ENCODE measurements at regions not wholly inside any gene's neighbourhood (a gene's known extent, or its start where the extent isn't known, plus 50 kb on each side); places are given as distances from the start of the nearest gene placed in this dataset.

DNA sequence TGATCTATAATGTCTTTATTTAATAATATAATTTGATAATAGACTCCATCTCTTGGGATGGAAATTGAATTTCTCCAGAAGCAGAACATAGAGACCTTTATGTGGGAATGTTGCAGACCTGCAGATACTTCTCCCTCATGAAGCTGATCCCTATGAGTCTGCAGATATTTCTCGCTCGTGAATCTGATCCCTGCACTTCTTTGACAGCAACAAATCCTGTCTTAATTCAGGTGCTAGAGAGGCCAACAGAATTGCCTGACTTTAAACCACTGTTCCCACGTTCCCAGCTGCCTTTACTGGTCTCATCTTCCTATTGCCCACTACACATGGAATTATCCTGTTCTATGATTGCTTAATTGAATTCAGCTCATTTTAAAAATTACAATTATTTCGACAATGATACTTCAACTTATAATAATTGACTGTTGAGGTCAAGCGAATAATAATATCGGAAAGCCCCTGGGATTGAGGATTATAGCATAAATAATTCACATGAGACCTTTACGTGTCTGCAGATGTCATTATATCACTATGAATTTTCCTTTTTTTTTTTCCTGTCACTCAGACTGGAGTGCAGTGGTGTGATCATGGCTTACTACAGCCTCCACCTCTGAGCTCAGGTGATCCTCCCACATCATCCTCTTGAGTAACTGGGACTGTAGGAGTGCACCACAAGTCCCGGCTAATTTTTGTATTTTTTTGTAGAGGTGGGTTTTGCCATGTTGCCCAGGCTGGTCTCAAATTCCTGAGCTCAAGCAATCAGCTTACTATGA lies 486.4 kb upstream of the ADARB2 start:
- Histone ChIP-seq H3K9me3 (ENCODE audit: severe bottlenecking) (no peaks in the 10 kb centered on the region), H3K4me1 (ENCODE audit: insufficient read depth, poor library complexity, severe bottlenecking) (peaks cover 4% of the 10 kb centered on the region), H3K36me3 (ENCODE audit: low read depth) (no peaks in the 10 kb centered on the region), H3K4me3 (ENCODE audit: severe bottlenecking) (no peak overlapping the region), H3K27ac (ENCODE audit: poor library complexity, severe bottlenecking) (no peak overlapping the region), H3K27me3 (ENCODE audit: insufficient read depth, poor library complexity, severe bottlenecking) (no peaks in the 10 kb centered on the region)
- DNase-seq (ENCODE audit: low spot score) (no peak), ATAC-seq (ENCODE audit: low read depth) (no peak)
- TF ChIP-seq, protein P1, sequence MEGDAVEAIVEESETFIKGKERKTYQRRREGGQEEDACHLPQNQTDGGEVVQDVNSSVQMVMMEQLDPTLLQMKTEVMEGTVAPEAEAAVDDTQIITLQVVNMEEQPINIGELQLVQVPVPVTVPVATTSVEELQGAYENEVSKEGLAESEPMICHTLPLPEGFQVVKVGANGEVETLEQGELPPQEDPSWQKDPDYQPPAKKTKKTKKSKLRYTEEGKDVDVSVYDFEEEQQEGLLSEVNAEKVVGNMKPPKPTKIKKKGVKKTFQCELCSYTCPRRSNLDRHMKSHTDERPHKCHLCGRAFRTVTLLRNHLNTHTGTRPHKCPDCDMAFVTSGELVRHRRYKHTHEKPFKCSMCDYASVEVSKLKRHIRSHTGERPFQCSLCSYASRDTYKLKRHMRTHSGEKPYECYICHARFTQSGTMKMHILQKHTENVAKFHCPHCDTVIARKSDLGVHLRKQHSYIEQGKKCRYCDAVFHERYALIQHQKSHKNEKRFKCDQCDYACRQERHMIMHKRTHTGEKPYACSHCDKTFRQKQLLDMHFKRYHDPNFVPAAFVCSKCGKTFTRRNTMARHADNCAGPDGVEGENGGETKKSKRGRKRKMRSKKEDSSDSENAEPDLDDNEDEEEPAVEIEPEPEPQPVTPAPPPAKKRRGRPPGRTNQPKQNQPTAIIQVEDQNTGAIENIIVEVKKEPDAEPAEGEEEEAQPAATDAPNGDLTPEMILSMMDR (IDR thresholded peaks at IDR 0.05; ENCODE audit: poor library complexity, severe bottlenecking): no peak

DNA sequence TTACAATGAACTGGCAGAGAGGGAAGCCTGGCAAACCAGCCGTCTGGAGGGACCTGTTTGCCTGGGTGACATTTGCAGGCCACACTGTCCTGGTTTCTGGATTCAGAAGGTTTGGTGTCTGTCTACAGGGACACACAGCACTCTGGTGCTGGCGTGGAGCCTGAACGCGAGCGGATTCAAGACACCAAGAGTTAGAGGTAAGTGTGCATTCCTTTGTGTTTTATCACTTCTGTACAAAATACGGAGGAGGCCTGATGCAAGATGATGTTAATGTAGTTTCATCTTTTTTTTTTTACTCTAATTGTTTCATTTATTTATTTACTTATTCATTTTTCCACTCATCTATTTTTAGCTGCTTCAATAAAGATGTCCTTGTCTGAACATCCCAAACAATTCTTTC lies 485.3 kb upstream of the ADARB2 start:
- DNase-seq (ENCODE audit: low spot score) (no peak), ATAC-seq (ENCODE audit: low read depth) (peak; percentile 45; the same call in 1 of the 3 replicates)
- Histone ChIP-seq H3K4me3 (ENCODE audit: severe bottlenecking) (no peak overlapping the region), H3K4me1 (ENCODE audit: insufficient read depth, poor library complexity, severe bottlenecking) (peaks cover 4% of the 10 kb centered on the region), H3K36me3 (ENCODE audit: low read depth) (no peaks in the 10 kb centered on the region), H3K27ac (ENCODE audit: poor library complexity, severe bottlenecking) (no peak overlapping the region), H3K27me3 (ENCODE audit: insufficient read depth, poor library complexity, severe bottlenecking) (no peaks in the 10 kb centered on the region), H3K9me3 (ENCODE audit: severe bottlenecking) (no peaks in the 10 kb centered on the region)
- TF ChIP-seq, protein P1 (IDR thresholded peaks at IDR 0.05; ENCODE audit: poor library complexity, severe bottlenecking): no peak

DNA sequence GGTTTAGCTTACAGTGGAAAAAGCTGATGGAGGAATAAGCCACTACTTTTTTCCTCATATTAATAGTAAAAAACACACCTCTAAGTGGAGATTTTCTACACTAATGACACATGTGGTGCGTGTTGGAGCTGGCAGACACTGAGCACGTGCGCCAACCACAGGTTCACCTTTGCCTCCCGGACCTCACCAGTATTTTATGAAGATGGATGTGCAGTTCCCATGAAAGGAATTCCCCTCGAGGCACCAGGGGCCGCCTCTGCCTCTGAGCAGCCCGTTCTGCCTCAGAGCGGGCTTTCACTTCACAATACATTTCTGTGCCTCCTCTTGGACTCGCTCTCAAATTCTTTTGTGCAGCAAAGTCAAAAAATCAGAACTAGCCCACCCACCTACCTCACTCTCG lies 477.5 kb upstream of the ADARB2 start:
- Histone ChIP-seq H3K4me3 (ENCODE audit: severe bottlenecking) (no peak overlapping the region), H3K27ac (ENCODE audit: poor library complexity, severe bottlenecking) (peak overlapping the region; percentile 53), H3K36me3 (ENCODE audit: low read depth) (no peaks in the 10 kb centered on the region), H3K9me3 (ENCODE audit: severe bottlenecking) (no peaks in the 10 kb centered on the region), H3K4me1 (ENCODE audit: insufficient read depth, poor library complexity, severe bottlenecking) (peaks cover 13% of the 10 kb centered on the region), H3K27me3 (ENCODE audit: insufficient read depth, poor library complexity, severe bottlenecking) (no peaks in the 10 kb centered on the region)
- ATAC-seq (ENCODE audit: low read depth) (no peak), DNase-seq (ENCODE audit: low spot score) (no peak)
- TF ChIP-seq, protein P1 (IDR thresholded peaks at IDR 0.05; ENCODE audit: poor library complexity, severe bottlenecking): no peak

DNA sequence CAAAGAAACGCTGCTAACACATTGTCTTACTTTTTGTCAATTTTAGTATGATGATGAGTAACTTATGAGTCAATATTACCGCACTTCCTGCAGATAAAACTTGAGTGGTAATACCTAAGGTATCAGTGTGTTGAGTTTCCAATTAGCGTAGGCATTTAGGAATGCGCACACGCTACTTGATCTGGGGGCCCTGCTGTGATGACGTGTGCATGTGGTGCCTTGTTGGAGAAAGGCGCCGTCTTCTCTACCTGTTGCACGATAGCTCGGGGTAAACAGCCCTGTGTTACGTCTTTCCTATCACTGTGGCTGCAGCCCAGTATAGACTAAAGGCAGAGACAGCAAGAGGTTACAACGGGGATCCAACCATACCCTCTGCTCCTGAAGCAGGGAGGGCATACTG lies 476.8 kb upstream of the ADARB2 start:
- DNase-seq (ENCODE audit: low spot score): no peak
- H3K27ac ChIP-seq (ENCODE audit: poor library complexity, severe bottlenecking): peak overlapping the region; percentile 53

More for the DNA sequence above, 476.8 kb upstream of the ADARB2 start:
- Histone ChIP-seq H3K27me3 (ENCODE audit: insufficient read depth, poor library complexity, severe bottlenecking) (no peaks in the 10 kb centered on the region), H3K9me3 (ENCODE audit: severe bottlenecking) (no peaks in the 10 kb centered on the region), H3K4me3 (ENCODE audit: severe bottlenecking) (no peak overlapping the region), H3K36me3 (ENCODE audit: low read depth) (no peaks in the 10 kb centered on the region), H3K4me1 (ENCODE audit: insufficient read depth, poor library complexity, severe bottlenecking) (peaks cover 13% of the 10 kb centered on the region)
- ATAC-seq (ENCODE audit: low read depth): peak; percentile 100
- TF ChIP-seq, protein P1 (IDR thresholded peaks at IDR 0.05; ENCODE audit: poor library complexity, severe bottlenecking): no peak

Measured in RWPE2 (cell line).